Heart left ventricle (tissue), 13 donors: ENCODE measurements at regions not wholly inside any gene's neighbourhood (a gene's known extent, or its start where the extent isn't known, plus 50 kb on each side); places are given as distances from the start of the nearest gene placed in this dataset.

ENCODE experiments used
- POLR2A ChIP-seq, 2 donors: fragments of 450-650 bp; IDR thresholded peaks; one replicate each; pipeline ENCODE4 v1.6.1; 2017; ENCODE audit warnings: antibody characterized with exemption in 2 of 2, mild to moderate bottlenecking in 2 of 2, moderate library complexity in 2 of 2
- TF ChIP-seq, protein P1 (sequence below), 12 donors: fragments of 200-600 bp; sonication (generic) in 4 of 12; IDR thresholded peaks; one replicate each; pipeline versions ENCODE4 v1.5.0 to v1.8.0; 2018 to 2022; ENCODE audit warnings: antibody characterized with exemption in 12 of 12, mild to moderate bottlenecking in 5 of 12
- donor health status: ischemic (EF 13 %, LVEDD 7.1; RV severe dilation, severe dysfunction).
- donor health status: DM: no; HTN: yes; CAD: no.
- donor health status: DM: no; HTN: no; CAD: no.
- donor health status: ischemic (EF 25% LVEDD 6.9; RV normal size, moderate dysfunction).
- donor health status: ischemic (EF 25% LVEDD 5.7; RV mildly dilated, moderate dysfunction).
- donor health status: ischemic (EF 35%, LVEDD 5.7; RV mildly dilated, moderate dysfunction).
- donor health status: nonischemic (EF 11% LVEDD 7.7; RV severe dilation, severe dysfunction).
- donor health status: DM: yes; HTN: yes; CAD: no.
- donor health status: PGD.
- donor health status: ischemic (EF 29% LVEDD 5.4; RV normal size, mild dysfunction).
- donor health status: nonischemic (EF 23%, LVEDD 6.1; RV moderate dilation, normal function).

DNA sequence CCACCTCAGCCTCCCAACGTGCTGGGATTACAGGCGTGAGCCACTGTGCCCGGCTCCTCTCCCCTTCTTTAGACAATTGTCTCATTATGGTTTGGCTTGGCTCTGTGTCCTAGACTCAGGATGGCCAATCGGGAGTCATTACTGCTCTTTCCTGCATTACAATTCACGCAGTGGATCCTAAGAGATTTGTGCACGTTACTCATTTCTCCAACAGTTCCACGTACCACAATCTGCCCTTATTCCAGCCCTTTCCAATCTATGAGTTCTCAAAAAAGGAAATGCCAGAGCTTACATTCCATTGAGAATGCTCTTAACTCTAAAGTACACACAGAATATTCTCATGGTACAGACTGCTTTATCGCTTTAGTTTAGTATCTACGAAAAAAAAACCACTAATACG, 357.0 kb downstream of the GPATCH2 start:
- TF ChIP-seq POLR2A (IDR thresholded peaks at IDR 0.05) = no peak
- TF ChIP-seq, protein P1, sequence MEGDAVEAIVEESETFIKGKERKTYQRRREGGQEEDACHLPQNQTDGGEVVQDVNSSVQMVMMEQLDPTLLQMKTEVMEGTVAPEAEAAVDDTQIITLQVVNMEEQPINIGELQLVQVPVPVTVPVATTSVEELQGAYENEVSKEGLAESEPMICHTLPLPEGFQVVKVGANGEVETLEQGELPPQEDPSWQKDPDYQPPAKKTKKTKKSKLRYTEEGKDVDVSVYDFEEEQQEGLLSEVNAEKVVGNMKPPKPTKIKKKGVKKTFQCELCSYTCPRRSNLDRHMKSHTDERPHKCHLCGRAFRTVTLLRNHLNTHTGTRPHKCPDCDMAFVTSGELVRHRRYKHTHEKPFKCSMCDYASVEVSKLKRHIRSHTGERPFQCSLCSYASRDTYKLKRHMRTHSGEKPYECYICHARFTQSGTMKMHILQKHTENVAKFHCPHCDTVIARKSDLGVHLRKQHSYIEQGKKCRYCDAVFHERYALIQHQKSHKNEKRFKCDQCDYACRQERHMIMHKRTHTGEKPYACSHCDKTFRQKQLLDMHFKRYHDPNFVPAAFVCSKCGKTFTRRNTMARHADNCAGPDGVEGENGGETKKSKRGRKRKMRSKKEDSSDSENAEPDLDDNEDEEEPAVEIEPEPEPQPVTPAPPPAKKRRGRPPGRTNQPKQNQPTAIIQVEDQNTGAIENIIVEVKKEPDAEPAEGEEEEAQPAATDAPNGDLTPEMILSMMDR (IDR thresholded peaks at IDR 0.05) = no peak
